B cell (primary cell): ENCODE measurements at regions not wholly inside any gene's neighbourhood (a gene's known extent, or its start where the extent isn't known, plus 50 kb on each side); places are given as distances from the start of the nearest gene placed in this dataset.

ENCODE experiments used
- ATAC-seq: fragments of 200-7000 bp; cut with Tn5 transposase; one replicate; pipeline ENCODE4 v1.10.0; 2021; ENCODE audit warnings: low read depth, mild to moderate bottlenecking, moderate number of reproducible peaks, moderate library complexity
- CTCF ChIA-PET: fragments of 350-600 bp; sonication (Branson Sonifier 250); formaldehyde crosslinking; loops from one replicate; lab custom pipeline; 2021; ENCODE audit warnings: antibody characterized with exemption, inconsistent platforms; lab: Charles Lee
- POLR2A ChIA-PET: fragments of 350-600 bp; sonication (Branson Sonifier 250); formaldehyde crosslinking; loops from one replicate; lab custom pipeline; 2021; ENCODE audit warnings: antibody characterized with exemption; lab: Charles Lee
- DNase-seq: peaks from one replicate; pipeline ENCODE4 v3.0.0; 2013
- H2AFZ ChIP-seq: 2 replicates; pipeline ENCODE4 v1.6.1; 2012; ENCODE audit warnings: mild to moderate bottlenecking, low read depth, low read length; ENCODE audit not compliant: insufficient read depth, poor library complexity, severe bottlenecking
- H3K27ac ChIP-seq, 2 donors: 1 replicate in 1 of 2; 2 replicates in 1 of 2; pipeline ENCODE4 v1.5.1; 2012 to 2013; ENCODE audit warnings: low read length in 2 of 2, mild to moderate bottlenecking in 2 of 2, moderate library complexity in 1 of 2
- H3K27me3 ChIP-seq, 4 experiments: fragments of 200-600 bp in 1 of 4; sonication (generic) in 1 of 4; replicated peaks in 1 of 4; 1 replicate in 2 of 4; 2 replicates in 2 of 4; pipeline versions ENCODE4 v1.6.1 to v1.7.0; 2013 to 2016; ENCODE audit warnings: low read length in 3 of 4, mild to moderate bottlenecking in 2 of 4, mixed read lengths in 1 of 4, moderate library complexity in 1 of 4; ENCODE audit not compliant: insufficient read depth in 4 of 4, control insufficient read depth in 3 of 4; ENCODE audit errors: control extremely low read depth in 1 of 4
- H3K36me3 ChIP-seq, 2 experiments: replicated peaks in 1 of 2; 1 replicate in 1 of 2; 2 replicates in 1 of 2; pipeline versions ENCODE4 v1.6.1 to v1.7.1; 2013; ENCODE audit warnings: low read length in 1 of 2; ENCODE audit not compliant: insufficient read depth in 2 of 2, control insufficient read depth in 1 of 2; ENCODE audit errors: control extremely low read depth in 1 of 2, extremely low read depth in 1 of 2
- H3K4me1 ChIP-seq, 2 donors: fragments of 200-600 bp in 1 of 2; sonication (generic) in 1 of 2; 1 replicate in 1 of 2; 2 replicates in 1 of 2; pipeline versions ENCODE4 v1.5.1 to v1.6.1; 2013 to 2017; ENCODE audit warnings: low read length in 2 of 2; ENCODE audit not compliant: control insufficient read depth in 2 of 2, insufficient read depth in 2 of 2
- H3K4me2 ChIP-seq: replicated peaks from 2 replicates; pipeline ENCODE3; 2012; ENCODE audit warnings: mild to moderate bottlenecking, low read depth, low read length; ENCODE audit not compliant: poor library complexity, severe bottlenecking
- H3K4me3 ChIP-seq, 5 experiments: fragments of 200-600 bp in 1 of 5; sonication (generic) in 1 of 5; 1 replicate in 3 of 5; 2 replicates in 2 of 5; pipeline versions ENCODE4 v1.5.1 to v1.7.0; 2011 to 2016; ENCODE audit warnings: low read length in 4 of 5, mild to moderate bottlenecking in 4 of 5, low read depth in 2 of 5, control low read depth in 1 of 5, moderate library complexity in 1 of 5; ENCODE audit not compliant: insufficient read depth in 1 of 5; ENCODE audit errors: control extremely low read depth in 1 of 5, extremely low read depth in 1 of 5
- H3K79me2 ChIP-seq: fragments of 200-600 bp; sonication (generic); one replicate; pipeline ENCODE4 v1.6.0; 2016; ENCODE audit warnings: low read length; ENCODE audit not compliant: control insufficient read depth, insufficient read depth
- H3K9ac ChIP-seq: fragments of 200-600 bp; sonication (generic); 2 replicates; pipeline ENCODE4 v1.6.1; 2017; ENCODE audit warnings: mild to moderate bottlenecking, low read length, moderate library complexity
- H3K9me3 ChIP-seq, 3 donors: one replicate each; pipeline versions ENCODE4 v1.6.1 to v1.7.1; 2013; ENCODE audit warnings: low read length in 2 of 3; ENCODE audit not compliant: control insufficient read depth in 2 of 3, insufficient read depth in 1 of 3; ENCODE audit errors: control extremely low read depth in 1 of 3
- H4K20me1 ChIP-seq: 2 replicates; pipeline ENCODE4 v1.6.0; 2012; ENCODE audit warnings: mild to moderate bottlenecking, low read length; ENCODE audit not compliant: insufficient read depth, control insufficient read depth, poor library complexity, severe bottlenecking
- H3K27ac Mint-ChIP-seq: one replicate; pipeline ENCODE4 v1.8.0; 2021; ENCODE audit warnings: mixed read lengths
- H3K27me3 Mint-ChIP-seq: one replicate; pipeline ENCODE4 v1.8.0; 2021; ENCODE audit warnings: mixed read lengths
- H3K4me1 Mint-ChIP-seq: one replicate; pipeline ENCODE4 v1.8.0; 2021; ENCODE audit warnings: mixed read lengths
- H3K4me3 Mint-ChIP-seq: one replicate; pipeline ENCODE4 v1.8.0; 2021; ENCODE audit warnings: mixed read lengths
- H3K9me3 Mint-ChIP-seq: one replicate; pipeline ENCODE4 v1.8.0; 2022; ENCODE audit warnings: mixed read lengths; ENCODE audit not compliant: insufficient read depth
- EZH2 ChIP-seq: IDR thresholded peaks from 2 replicates; pipeline ENCODE4 v1.6.1; 2012; ENCODE audit warnings: borderline replicate concordance, low read depth, mild to moderate bottlenecking, moderate library complexity, low read length; ENCODE audit not compliant: insufficient read depth, poor library complexity, severe bottlenecking
- WGBS: methylation state at CpG from one replicate; pipeline ENCODE4 v1.1.5; 2013; ENCODE audit warnings: missing lambda C conversion rate; ENCODE audit not compliant: insufficient coverage; 5-methylcytosine and 5-hydroxymethylcytosine counted together
- intact Hi-C: fragments of 100-400 bp; cut with micrococcal nuclease; formaldehyde crosslinking; loops from one replicate; pipeline ENCODE4 v1.10.0; 2022
- TF ChIP-seq, protein P1 (sequence below): fragments of 200-600 bp; IDR thresholded peaks from one replicate; pipeline ENCODE4 v1.8.0; 2022; ENCODE audit warnings: antibody characterized with exemption, mild to moderate bottlenecking

DNA sequence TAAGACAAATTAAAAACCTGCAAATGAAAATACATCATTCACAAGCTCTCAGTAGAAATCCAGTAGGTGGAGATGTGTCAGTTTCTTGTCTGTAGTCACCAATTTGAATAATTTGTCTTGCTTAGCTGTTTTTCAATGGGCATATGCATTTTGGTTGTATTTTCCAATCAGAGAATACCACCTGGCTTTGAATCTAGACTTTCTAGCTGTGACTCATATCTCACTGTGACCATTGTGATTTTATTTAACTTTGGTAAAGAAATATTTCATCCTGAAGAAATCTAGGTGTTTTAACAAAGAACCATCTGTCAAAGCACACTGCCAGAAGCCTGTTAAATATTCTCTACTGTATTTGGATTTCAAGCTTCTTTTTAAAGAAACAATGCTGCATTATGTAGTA is 1650.6 kb upstream of the IGFBP7 start:
- no peak overlapping the region for H3K4me3 ChIP-seq
- TF ChIP-seq, protein P1, sequence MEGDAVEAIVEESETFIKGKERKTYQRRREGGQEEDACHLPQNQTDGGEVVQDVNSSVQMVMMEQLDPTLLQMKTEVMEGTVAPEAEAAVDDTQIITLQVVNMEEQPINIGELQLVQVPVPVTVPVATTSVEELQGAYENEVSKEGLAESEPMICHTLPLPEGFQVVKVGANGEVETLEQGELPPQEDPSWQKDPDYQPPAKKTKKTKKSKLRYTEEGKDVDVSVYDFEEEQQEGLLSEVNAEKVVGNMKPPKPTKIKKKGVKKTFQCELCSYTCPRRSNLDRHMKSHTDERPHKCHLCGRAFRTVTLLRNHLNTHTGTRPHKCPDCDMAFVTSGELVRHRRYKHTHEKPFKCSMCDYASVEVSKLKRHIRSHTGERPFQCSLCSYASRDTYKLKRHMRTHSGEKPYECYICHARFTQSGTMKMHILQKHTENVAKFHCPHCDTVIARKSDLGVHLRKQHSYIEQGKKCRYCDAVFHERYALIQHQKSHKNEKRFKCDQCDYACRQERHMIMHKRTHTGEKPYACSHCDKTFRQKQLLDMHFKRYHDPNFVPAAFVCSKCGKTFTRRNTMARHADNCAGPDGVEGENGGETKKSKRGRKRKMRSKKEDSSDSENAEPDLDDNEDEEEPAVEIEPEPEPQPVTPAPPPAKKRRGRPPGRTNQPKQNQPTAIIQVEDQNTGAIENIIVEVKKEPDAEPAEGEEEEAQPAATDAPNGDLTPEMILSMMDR: no peak
- no peak for TF ChIP-seq EZH2
- Mint-ChIP-seq H3K27me3 (no peaks in the 10 kb centered on the region), H3K4me1 (no peaks in the 10 kb centered on the region), H3K9me3 (no peaks in the 10 kb centered on the region), H3K4me3 (no peak overlapping the region), H3K27ac (no peak overlapping the region)
- H4K20me1 ChIP-seq: no peaks in the 10 kb centered on the region
- ChIA-PET CTCF (no interaction called here), POLR2A (no interaction called here)
- no peak overlapping the region for H3K27ac ChIP-seq
- ATAC-seq (no peak), DNase-seq (no peak)
- H3K9ac ChIP-seq: no peak overlapping the region
- no peaks in the 10 kb centered on the region for H3K27me3 ChIP-seq
- H3K4me2 ChIP-seq: no peak overlapping the region
- no peak overlapping the region for H2AFZ ChIP-seq
- H3K9me3 ChIP-seq: no peaks in the 10 kb centered on the region
- no peaks in the 10 kb centered on the region for H3K36me3 ChIP-seq
- intact Hi-C loops: no loop called here
- no peaks in the 10 kb centered on the region for H3K79me2 ChIP-seq
- H3K4me1 ChIP-seq: no peaks in the 10 kb centered on the region

DNA sequence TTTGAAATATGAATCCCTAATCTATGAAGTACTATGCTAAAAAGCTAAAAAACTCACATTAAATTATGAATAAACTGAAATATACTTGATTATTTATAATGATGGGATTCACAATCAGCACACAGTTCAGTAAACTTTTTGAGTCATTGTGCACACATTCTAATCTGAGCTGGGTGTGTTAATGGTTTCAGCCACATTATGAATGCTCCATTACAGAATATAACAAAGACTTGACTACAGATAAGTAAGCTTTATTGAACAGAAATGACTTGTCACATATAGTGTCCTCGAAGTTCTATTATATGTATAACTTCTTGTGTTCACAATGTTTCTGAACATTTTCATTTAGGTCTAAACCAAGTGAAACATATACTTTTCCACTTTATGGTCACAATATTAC is 1649.9 kb upstream of the IGFBP7 start:
- Mint-ChIP-seq H3K4me3 (no peak overlapping the region), H3K4me1 (no peaks in the 10 kb centered on the region), H3K27me3 (no peaks in the 10 kb centered on the region), H3K9me3 (no peaks in the 10 kb centered on the region), H3K27ac (no peak overlapping the region)
- intact Hi-C loops: no loop called here
- CTCF ChIA-PET: no interaction called here
- Histone ChIP-seq H3K9me3 (no peaks in the 10 kb centered on the region), H3K4me3 (no peak overlapping the region), H3K9ac (no peak overlapping the region), H3K4me2 (no peak overlapping the region), H3K4me1 (no peaks in the 10 kb centered on the region), H3K27ac (no peak overlapping the region), H3K36me3 (no peaks in the 10 kb centered on the region), H3K79me2 (no peaks in the 10 kb centered on the region), H2AFZ (no peak overlapping the region), H3K27me3 (no peaks in the 10 kb centered on the region), H4K20me1 (no peaks in the 10 kb centered on the region)
- WGBS: no CpG with 5 or more reads among the region's 1 CpG
- TF ChIP-seq EZH2: no peak
- TF ChIP-seq, protein P1: no peak
- no peak for DNase-seq
- no peak for ATAC-seq
- POLR2A ChIA-PET: no interaction called here
